Bronchial epithelial cell (primary cell): ENCODE measurements at regions not wholly inside any gene's neighbourhood (a gene's known extent, or its start where the extent isn't known, plus 50 kb on each side); places are given as distances from the start of the nearest gene placed in this dataset.

Experiments used
- DNase-seq: peaks from one replicate; pipeline ENCODE4 v3.0.0-alpha.2; 2010; ENCODE audit warnings: low read depth
- FAIRE-seq: peaks from 2 replicates; lab custom pipeline; 2011; peaks lifted over from hg19 to GRCh38; lab: Jason Lieb, UNC
- H3K27me3 ChIP-seq: 2 replicates; pipeline ENCODE4 v1.5.1; 2011; ENCODE audit warnings: low read length; ENCODE audit not compliant: control insufficient read depth, insufficient read depth
- H3K36me3 ChIP-seq: 2 replicates; pipeline ENCODE4 v1.5.1; 2011; ENCODE audit warnings: low read length; ENCODE audit not compliant: control insufficient read depth, insufficient read depth
- H3K4me3 ChIP-seq: 2 replicates; pipeline ENCODE4 v1.5.1; 2011; ENCODE audit warnings: mild to moderate bottlenecking, low read depth, low read length, control low read depth
- CTCF ChIP-seq: IDR thresholded peaks from 2 replicates; pipeline ENCODE4 v1.5.1; 2011; ENCODE audit warnings: mild to moderate bottlenecking, moderate library complexity, low read length, control low read depth, inconsistent platforms; ENCODE audit not compliant: insufficient read depth, severe bottlenecking

DNA sequence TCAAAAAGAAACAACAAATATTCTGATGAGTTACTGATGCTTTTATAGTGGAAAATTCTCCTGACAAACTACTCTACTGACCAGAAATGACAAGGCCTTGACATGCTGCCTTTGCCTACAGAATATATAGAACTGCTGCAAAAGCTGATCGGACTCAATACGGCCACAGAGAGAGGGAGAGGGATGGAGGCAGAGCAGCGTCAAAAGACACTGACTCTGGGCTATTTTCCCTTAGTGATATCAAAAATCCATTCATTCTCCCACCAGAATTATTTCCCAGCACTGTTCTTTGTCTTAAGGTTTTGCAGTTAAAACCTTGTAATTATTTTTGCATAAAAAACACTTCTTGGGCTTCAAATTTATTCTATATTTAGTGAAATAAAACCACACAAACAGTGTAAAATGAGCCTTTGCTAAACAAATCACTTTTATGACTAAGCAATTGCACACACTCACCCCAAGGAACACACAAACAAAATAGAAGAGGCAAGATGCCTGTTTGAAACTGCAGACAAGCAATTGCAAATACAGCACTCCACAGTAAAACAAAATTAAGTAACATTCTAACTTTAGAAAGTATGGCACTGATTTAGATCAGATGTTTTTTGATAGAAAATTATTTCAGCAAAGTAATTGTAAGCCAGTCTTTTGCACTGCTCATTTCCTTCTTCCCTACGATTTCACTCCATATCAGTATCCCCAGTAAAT is 1036.4 kb downstream of the ADGRL2 start:
- TF ChIP-seq CTCF: no peak
- DNase-seq (peak; percentile 32), FAIRE-seq (no peak)
- Histone ChIP-seq H3K36me3 (no peaks in the 10 kb centered on the region), H3K27me3 (no peaks in the 10 kb centered on the region), H3K4me3 (no peak overlapping the region)

- FAIRE-seq (no peak), DNase-seq (no peak)
- H3K4me3 ChIP-seq: no peak overlapping the region
- H3K27me3 ChIP-seq: no peaks in the 10 kb centered on the region
- no peak for TF ChIP-seq CTCF
- no peaks in the 10 kb centered on the region for H3K36me3 ChIP-seq
These were observed 1035.7 kb downstream of the ADGRL2 start for GRCh38 chr1:82836213-82836972.

- Histone ChIP-seq H3K27me3 (no peaks in the 10 kb centered on the region), H3K4me3 (no peak overlapping the region), H3K36me3 (no peaks in the 10 kb centered on the region)
- DNase-seq (no peak), FAIRE-seq (no peak)
- TF ChIP-seq CTCF: no peak
These were observed 1030.1 kb downstream of the ADGRL2 start for GRCh38 chr1:82830690-82831380.

GRCh38 chr1:82829527-82829926 is 1028.8 kb downstream of the ADGRL2 start:
- no peak for DNase-seq
- Histone ChIP-seq H3K4me3 (no peak overlapping the region), H3K36me3 (no peaks in the 10 kb centered on the region), H3K27me3 (no peaks in the 10 kb centered on the region)
- FAIRE-seq: no peak
- TF ChIP-seq CTCF: no peak

DNA sequence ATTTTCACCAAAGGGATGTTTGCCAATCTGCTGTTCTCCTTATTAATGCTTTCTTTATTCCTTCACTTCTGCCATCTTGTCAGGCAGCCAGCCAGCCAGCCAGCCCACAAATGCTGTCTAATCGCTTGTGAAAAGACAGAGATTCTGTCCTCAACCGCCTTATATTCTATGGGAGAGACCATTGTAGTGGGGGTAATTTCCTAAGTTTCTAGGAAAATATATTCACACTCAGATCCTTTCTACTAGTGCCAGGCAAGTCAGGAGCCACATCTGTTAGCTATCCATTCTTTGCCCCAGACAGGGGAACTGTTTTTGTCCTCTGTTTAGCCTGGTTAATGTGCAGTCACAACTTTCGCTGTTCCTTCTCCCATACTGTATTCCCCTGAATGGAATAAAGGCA is 1023.1 kb downstream of the ADGRL2 start:
- no peak for TF ChIP-seq CTCF
- H3K36me3 ChIP-seq: no peaks in the 10 kb centered on the region
- DNase-seq (no peak), FAIRE-seq (no peak)
- H3K4me3 ChIP-seq: no peak overlapping the region
- no peaks in the 10 kb centered on the region for H3K27me3 ChIP-seq
